GM19395 (cell line): ENCODE measurements at regions not wholly inside any gene's neighbourhood (a gene's known extent, or its start where the extent isn't known, plus 50 kb on each side); places are given as distances from the start of the nearest gene placed in this dataset.
"Not testable (repeated sequence)": the region's sequence is repeated elsewhere in the genome, so short reads cannot be mapped to it uniquely, and the experiment has no call there.

ENCODE experiments used
- ATAC-seq: cut with Tn5 transposase; IDR thresholded peaks from one replicate; pipeline ENCODE4 v1.9.1; 2021; ENCODE audit warnings: mild to moderate bottlenecking, moderate library complexity; ENCODE audit not compliant: unreplicated experiment

- no peak for ATAC-seq
These were observed 263.4 kb upstream of the SLC30A5 start for GRCh38 chr5:68830377-68830898.

GRCh38 chr5:68834491-68834981, 259.3 kb upstream of the SLC30A5 start:
- no peak for ATAC-seq

GRCh38 chr5:68838157-68838718, 255.6 kb upstream of the SLC30A5 start:
- ATAC-seq, result no peak

- ATAC-seq, result no peak
These were observed 254.7 kb upstream of the SLC30A5 start for GRCh38 chr5:68839019-68839552.

- no peak for ATAC-seq
These were observed 250.0 kb upstream of the SLC30A5 start for GRCh38 chr5:68843624-68844364.

- ATAC-seq, result no peak
These were observed 248.7 kb upstream of the SLC30A5 start for GRCh38 chr5:68845131-68845530.

- ATAC-seq, result no peak
These were observed 247.0 kb upstream of the SLC30A5 start for GRCh38 chr5:68846828-68847227.

- ATAC-seq, result no peak
These were observed 245.7 kb upstream of the SLC30A5 start for GRCh38 chr5:68848091-68848490.

GRCh38 chr5:68849103-68849502, 244.7 kb upstream of the SLC30A5 start:
- no peak for ATAC-seq

GRCh38 chr5:68849906-68850305, 243.9 kb upstream of the SLC30A5 start:
- ATAC-seq, result no peak

GRCh38 chr5:68861099-68861498, 232.7 kb upstream of the SLC30A5 start:
- no peak for ATAC-seq

- ATAC-seq, result no peak
These were observed 231.3 kb upstream of the SLC30A5 start for GRCh38 chr5:68862560-68862959.

GRCh38 chr5:68865192-68865591, 228.6 kb upstream of the SLC30A5 start:
- ATAC-seq, result not testable (repeated sequence)

- no peak for ATAC-seq
These were observed 221.6 kb upstream of the SLC30A5 start for GRCh38 chr5:68872088-68872839.

GRCh38 chr5:68873198-68873597, 220.6 kb upstream of the SLC30A5 start:
- no peak for ATAC-seq

- no peak for ATAC-seq
These were observed 218.5 kb upstream of the SLC30A5 start for GRCh38 chr5:68875351-68875750.

GRCh38 chr5:68883436-68883835, 210.4 kb upstream of the SLC30A5 start:
- ATAC-seq, result no peak

- ATAC-seq, result no peak
These were observed 209.6 kb upstream of the SLC30A5 start for GRCh38 chr5:68884144-68884754.

GRCh38 chr5:68884883-68885282, 208.9 kb upstream of the SLC30A5 start:
- no peak for ATAC-seq

- no peak for ATAC-seq
These were observed 207.0 kb upstream of the SLC30A5 start for GRCh38 chr5:68886814-68887213.

GRCh38 chr5:68891718-68892117, 202.1 kb upstream of the SLC30A5 start:
- peak; percentile 83 for ATAC-seq
